Effector memory CD4-positive, alpha-beta T cell (primary cell): ENCODE measurements at regions not wholly inside any gene's neighbourhood (a gene's known extent, or its start where the extent isn't known, plus 50 kb on each side); places are given as distances from the start of the nearest gene placed in this dataset.

Experiments used
- DNase-seq, 3 donors: peaks; one replicate each; pipeline ENCODE4 v3.0.0-alpha.2; 2020
- H3K27ac ChIP-seq: 2 replicates; pipeline ENCODE4 v1.7.0; 2013; ENCODE audit warnings: mild to moderate bottlenecking, low read length, moderate library complexity; ENCODE audit not compliant: insufficient read depth, poor library complexity, severe bottlenecking
- H3K27me3 ChIP-seq: replicated peaks from 2 replicates; pipeline ENCODE4 v1.7.0; 2013; ENCODE audit warnings: mild to moderate bottlenecking, low read length; ENCODE audit not compliant: insufficient read depth, control insufficient read depth, poor library complexity, severe bottlenecking
- H3K36me3 ChIP-seq: 2 replicates; pipeline ENCODE4 v1.7.0; 2013; ENCODE audit warnings: mild to moderate bottlenecking, low read length, moderate library complexity; ENCODE audit not compliant: control insufficient read depth, insufficient read depth
- H3K4me1 ChIP-seq: 2 replicates; pipeline ENCODE4 v1.7.0; 2013; ENCODE audit warnings: low read length, mild to moderate bottlenecking; ENCODE audit not compliant: control insufficient read depth, insufficient read depth, poor library complexity, severe bottlenecking
- H3K4me3 ChIP-seq: 2 replicates; pipeline ENCODE4 v1.7.0; 2013; ENCODE audit warnings: low read length, low read depth, mild to moderate bottlenecking; ENCODE audit not compliant: insufficient read depth, poor library complexity, severe bottlenecking
- H3K9me3 ChIP-seq: 2 replicates; pipeline ENCODE4 v1.7.0; 2013; ENCODE audit warnings: mild to moderate bottlenecking, low read length, moderate library complexity; ENCODE audit not compliant: control insufficient read depth

DNA sequence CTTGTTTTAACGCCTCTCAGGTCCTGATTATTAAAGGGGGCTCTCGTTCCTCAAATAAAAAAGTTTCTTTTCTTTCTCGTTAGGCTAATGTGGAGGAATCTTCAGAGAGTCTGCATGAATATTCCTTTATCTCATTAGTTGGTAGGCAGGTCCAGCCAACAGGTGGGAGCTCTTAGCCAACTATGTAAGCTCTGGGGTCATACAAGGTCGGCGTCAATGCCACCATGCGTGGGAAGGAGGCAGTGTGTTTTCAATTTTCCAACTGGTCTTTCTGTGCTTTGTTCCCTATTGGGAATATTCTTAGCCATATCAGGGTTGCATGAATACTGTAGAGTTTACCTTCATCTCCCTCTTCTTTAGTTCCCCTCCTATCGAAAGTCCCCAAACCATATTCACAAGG lies 118.5 kb upstream of the SVIL start:
- no peak overlapping the region for H3K4me3 ChIP-seq
- H3K9me3 ChIP-seq: no peaks in the 10 kb centered on the region
- no peak for DNase-seq

DNA sequence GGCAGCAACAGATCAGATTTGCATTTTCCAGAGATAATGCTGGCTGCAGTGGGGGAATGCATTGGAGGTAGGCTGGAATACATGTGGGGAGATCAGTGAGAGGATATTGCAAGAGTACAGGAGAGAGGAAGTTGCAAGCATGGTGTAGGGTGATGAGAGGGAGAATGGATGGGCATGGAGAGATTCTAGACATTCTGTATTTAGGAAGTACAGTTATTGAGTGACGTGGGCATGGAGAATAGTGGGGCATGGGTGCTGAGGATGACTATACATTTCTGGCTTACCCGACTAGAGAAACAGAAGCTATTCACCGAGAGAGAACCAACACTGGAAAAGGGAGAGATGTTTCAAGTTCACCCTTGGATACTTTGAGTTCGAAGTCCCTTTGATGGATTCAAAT lies 116.9 kb upstream of the SVIL start:
- Histone ChIP-seq H3K4me1 (no peaks in the 10 kb centered on the region), H3K27me3 (no peaks in the 10 kb centered on the region), H3K9me3 (no peaks in the 10 kb centered on the region), H3K27ac (no peak overlapping the region), H3K36me3 (no peaks in the 10 kb centered on the region), H3K4me3 (no peak overlapping the region)
- DNase-seq: no peak

More for the DNA sequence above, 118.5 kb upstream of the SVIL start:
- Histone ChIP-seq H3K27me3 (no peaks in the 10 kb centered on the region), H3K27ac (no peak overlapping the region), H3K36me3 (no peaks in the 10 kb centered on the region), H3K4me1 (no peaks in the 10 kb centered on the region)

DNA sequence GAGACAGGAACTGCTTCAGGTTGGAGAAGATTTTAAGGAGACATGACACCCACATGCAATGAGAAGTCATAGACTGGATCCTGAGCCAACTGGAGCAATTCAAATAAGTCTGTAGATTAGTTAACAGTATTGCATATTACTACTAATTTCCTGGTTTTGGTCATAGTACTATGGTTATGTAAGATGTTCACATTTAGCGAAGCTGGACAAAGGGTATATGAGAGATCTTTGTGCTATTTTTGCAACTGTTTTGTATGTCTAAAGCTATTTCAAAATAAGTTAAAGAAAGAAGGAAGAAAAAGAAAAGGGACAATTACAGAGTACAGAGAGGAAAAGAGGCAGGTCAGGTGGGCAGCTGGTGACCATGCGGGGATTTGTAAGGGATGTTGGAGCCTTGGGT lies 116.5 kb upstream of the SVIL start:
- H3K27me3 ChIP-seq: no peaks in the 10 kb centered on the region
- no peak overlapping the region for H3K27ac ChIP-seq
- H3K4me3 ChIP-seq: no peak overlapping the region
- no peaks in the 10 kb centered on the region for H3K4me1 ChIP-seq
- no peaks in the 10 kb centered on the region for H3K9me3 ChIP-seq
- H3K36me3 ChIP-seq: no peaks in the 10 kb centered on the region
- no peak for DNase-seq

DNA sequence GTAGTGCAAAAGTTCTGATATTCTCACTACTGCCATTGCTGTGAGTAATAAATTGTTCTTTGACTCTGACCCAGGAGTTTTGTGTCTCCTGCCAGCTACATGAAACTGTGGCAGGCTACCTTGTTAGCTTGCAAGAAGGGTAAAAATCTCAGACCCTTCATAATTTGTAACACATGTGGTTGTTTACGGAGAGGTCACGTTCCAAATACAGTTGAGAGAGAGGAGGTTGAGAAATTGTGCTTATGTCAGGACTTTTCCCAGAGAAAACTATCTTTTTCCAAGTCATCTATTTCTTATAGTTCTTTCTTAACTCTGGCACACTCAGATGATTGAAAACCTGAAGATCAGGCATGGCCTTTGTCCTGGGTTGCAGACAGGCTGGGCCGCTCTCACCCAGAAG lies 114.4 kb upstream of the SVIL start:
- no peak for DNase-seq
- Histone ChIP-seq H3K9me3 (no peaks in the 10 kb centered on the region), H3K36me3 (no peaks in the 10 kb centered on the region), H3K4me3 (no peak overlapping the region), H3K27ac (no peak overlapping the region), H3K4me1 (no peaks in the 10 kb centered on the region), H3K27me3 (no peaks in the 10 kb centered on the region)

DNA sequence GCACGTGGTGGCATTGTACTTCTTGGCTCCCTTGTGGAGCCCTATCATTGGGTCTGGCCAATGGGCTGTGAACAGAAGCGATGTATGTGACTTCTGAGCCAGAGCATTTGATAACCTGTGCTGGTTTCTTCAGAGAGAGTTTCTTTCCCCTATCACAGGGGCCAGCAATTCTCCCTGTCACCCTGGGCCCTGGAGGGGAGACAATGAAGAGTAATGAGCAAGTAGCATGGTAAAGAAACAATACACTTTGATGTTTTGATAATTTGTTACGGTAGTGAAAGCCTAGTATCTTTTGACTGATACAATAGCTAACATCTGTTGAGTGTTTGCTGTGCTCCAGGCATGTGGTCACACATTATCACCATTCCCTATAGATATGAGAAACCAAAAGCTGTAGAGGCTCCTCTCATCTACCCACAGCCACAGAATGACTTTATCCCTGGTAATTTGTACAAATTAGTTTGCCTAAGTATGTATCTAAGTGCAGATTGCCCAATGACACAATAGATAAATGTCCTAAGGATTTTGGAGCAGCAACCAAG lies 113.4 kb upstream of the SVIL start:
- Histone ChIP-seq H3K9me3 (no peaks in the 10 kb centered on the region), H3K27ac (no peak overlapping the region), H3K4me1 (no peaks in the 10 kb centered on the region), H3K36me3 (no peaks in the 10 kb centered on the region), H3K27me3 (no peaks in the 10 kb centered on the region), H3K4me3 (no peak overlapping the region)
- no peak for DNase-seq

DNA sequence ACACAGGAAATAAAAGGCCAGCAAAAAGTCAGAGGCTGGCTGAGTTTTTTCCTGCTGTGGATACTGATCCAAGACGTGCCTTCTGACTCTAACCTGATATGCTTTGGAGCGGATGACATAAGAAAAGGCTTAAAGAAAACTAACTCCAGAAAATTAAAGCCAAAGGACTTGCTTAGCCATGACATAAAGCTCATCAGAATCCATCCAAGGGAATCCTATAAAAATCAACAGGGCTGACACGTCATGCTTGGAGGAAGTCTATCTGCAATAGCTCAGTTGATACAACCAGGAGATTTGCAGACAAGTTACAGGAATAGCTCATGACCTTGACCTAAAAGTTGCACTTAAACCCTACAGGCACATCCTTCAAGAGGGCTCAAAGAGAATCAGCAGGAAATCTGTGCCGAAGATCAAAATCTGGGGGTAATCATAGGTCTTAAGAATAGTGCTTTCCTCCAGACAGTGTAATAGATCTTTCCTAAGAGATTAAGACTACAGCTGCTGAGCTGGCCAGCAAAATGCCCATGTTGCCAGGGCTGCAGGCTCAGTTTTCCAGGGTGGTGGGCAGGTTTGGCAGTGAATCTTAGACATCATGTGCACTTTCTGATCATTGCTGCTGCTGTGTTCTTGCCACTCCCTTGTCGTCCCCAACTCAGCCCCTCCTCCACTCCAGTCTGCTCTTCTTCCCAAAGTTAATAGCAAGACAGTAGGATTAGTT lies 111.5 kb upstream of the SVIL start:
- Histone ChIP-seq H3K4me3 (no peak overlapping the region), H3K27me3 (no peaks in the 10 kb centered on the region), H3K36me3 (no peaks in the 10 kb centered on the region), H3K4me1 (no peaks in the 10 kb centered on the region), H3K9me3 (no peaks in the 10 kb centered on the region), H3K27ac (no peak overlapping the region)
- DNase-seq: no peak

DNA sequence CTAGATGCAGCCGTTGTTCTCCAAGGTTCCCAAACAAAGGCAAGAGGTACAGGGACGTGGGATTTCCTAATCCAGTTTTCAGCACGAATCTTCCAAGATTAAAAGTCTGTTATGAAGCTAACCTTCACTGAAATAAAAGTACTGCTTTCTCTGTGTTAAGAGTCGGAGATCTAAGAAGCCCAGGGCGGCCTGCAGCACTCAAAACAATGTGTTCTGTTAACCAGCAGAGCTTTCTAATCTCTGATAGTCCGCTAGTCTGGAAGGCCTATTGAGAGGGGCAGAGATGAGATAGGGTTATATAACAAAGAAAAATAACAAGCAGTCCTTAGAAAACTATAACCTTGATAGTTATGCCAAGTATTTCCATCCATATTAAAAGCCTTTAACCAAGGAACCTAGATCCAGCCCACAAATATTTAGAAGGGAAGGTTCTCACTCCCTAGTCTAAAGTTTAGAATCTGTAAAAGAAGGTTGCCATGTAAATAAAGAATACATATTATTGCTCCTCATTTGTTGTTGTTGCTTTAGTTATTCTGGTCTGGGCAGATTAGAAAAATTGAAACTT lies 106.3 kb upstream of the SVIL start:
- no peaks in the 10 kb centered on the region for H3K9me3 ChIP-seq
- DNase-seq: no peak
- no peaks in the 10 kb centered on the region for H3K27me3 ChIP-seq
- H3K36me3 ChIP-seq: no peaks in the 10 kb centered on the region
- H3K4me1 ChIP-seq: no peaks in the 10 kb centered on the region
- H3K27ac ChIP-seq: no peak overlapping the region
- H3K4me3 ChIP-seq: no peak overlapping the region

DNA sequence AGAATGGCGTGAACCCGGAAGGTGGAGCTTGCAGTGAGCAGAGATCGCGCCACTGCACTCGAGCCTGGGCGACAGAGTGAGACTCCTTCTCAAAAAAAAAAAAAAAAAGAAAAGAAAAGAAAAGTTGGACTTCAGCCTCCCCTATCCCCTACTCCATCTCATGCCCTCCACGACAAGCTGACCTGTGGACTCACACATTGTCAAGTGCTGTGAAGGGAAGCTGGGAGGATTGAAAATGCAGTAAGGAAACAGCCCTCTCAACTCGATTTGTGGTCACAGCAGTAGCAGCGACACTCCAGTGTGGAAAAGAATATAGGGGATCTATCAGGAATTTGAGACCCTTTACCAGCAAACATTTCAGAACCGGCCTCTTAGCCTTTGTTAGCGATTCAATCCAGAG lies 103.6 kb upstream of the SVIL start:
- Histone ChIP-seq H3K4me3 (no peak overlapping the region), H3K36me3 (no peaks in the 10 kb centered on the region)

DNA sequence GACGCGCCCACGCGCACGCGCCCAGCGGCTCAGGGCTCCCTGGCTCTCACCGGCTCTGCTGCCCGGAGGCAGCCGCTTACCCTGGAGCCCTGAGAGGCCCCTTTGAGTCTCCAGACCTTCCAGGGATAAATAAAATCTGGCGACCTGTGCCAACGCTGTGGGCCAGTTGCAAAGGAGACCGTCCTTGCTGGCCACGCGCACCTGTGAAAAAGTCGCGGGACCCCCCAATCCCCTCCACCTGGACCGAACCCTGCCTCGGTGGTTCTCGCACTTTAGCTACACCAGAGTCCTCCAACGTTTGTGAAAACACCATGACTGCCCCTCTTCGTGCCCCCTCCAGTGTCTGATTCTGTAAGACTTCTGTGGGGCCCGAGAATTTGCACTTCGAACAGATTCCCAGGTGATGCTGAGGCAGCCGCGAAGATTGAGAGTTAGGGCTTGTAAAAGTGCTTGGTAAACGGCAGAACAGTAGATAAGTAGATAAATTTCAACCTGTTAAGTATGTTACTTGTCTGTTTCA lies 102.4 kb upstream of the SVIL start:
- no peak overlapping the region for H3K27ac ChIP-seq
- no peaks in the 10 kb centered on the region for H3K27me3 ChIP-seq
- no peak overlapping the region for H3K4me3 ChIP-seq
- H3K36me3 ChIP-seq: no peaks in the 10 kb centered on the region
- no peak for DNase-seq
- H3K9me3 ChIP-seq: no peaks in the 10 kb centered on the region
- peaks cover 10% of the 10 kb centered on the region for H3K4me1 ChIP-seq

More for the DNA sequence above, 103.6 kb upstream of the SVIL start:
- Histone ChIP-seq H3K27me3 (no peaks in the 10 kb centered on the region), H3K4me1 (peaks cover 10% of the 10 kb centered on the region), H3K9me3 (no peaks in the 10 kb centered on the region), H3K27ac (no peak overlapping the region)
- DNase-seq: no peak

DNA sequence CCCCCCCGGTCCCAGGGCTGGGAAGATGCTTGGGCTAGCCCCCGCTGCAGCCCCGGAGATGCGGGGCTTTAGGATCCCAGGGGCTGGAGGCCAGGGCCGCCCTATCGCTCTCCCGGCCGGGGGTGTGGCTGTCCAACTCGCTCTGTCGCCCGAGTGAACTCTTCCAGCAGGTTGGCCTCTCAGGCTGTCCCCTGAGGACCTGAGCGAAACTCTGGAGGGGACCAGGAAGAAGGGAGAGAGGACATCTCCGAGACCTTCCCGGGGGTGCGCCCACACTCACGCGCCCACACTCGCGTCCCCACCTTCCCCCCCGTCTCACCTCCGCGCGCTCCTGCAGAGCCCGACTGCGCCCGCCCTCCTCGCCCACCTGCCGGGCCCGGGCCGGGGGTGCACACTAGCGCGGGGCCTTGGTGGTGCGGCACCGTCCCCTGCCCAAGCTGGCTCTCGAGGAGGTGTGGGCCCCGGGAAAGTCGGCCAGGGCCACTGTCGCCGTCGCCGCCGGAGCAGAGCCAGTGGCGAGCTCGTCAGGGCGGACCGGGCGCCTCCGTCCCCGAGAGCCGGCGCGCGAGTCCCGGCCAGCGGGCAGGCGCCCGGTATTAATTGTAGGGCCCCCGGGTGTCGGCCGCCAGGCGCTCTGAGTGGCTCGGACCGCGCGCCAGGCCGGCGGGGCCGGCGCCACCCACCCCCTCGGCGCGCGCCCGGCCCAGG lies 101.7 kb upstream of the SVIL start:
- no peak overlapping the region for H3K27ac ChIP-seq
- peak overlapping the region; percentile 85 for H3K4me3 ChIP-seq
- H3K27me3 ChIP-seq: no peaks in the 10 kb centered on the region
- H3K9me3 ChIP-seq: no peaks in the 10 kb centered on the region
- H3K36me3 ChIP-seq: no peaks in the 10 kb centered on the region
- peaks cover 10% of the 10 kb centered on the region for H3K4me1 ChIP-seq
- peak in 1 of 3 donors; percentile 3 for DNase-seq
